ENCODE measurements at regions not wholly inside any gene's neighbourhood (a gene's known extent, or its start where the extent isn't known, plus 50 kb on each side); places are given as distances from the start of the nearest gene placed in this dataset.

DNA sequence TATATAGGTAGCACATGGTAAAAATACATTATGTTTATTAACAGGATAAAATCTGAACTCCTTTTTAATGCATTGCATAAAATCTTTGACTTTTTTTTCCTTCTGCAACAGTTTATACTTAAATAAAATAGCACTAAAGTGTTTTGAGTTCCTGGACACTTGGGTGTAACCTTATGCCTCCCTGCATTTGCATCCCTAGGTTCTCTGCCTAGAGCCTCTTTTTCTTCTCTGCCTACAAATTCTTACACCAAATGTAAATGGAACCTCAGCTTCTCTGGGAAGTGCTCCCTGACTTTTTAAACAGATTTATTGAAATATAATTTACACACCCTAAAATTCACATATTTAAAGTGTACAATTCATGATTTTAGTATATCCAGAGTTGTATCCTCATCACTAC, 1017.6 kb downstream of the CNTNAP5 start:
- H3K27me3 ChIP-seq (replicated peaks; ENCODE audit: control insufficient read depth, insufficient read depth, low read length) = no peaks in the 10 kb centered on the region
- no peaks in the 10 kb centered on the region for H3K4me1 ChIP-seq (ENCODE audit: control insufficient read depth, insufficient read depth, low read length)
- H3K36me3 ChIP-seq (ENCODE audit: control insufficient read depth, insufficient read depth, low read length, severe bottlenecking) = no peaks in the 10 kb centered on the region
- DNase-seq (ENCODE audit: low read depth) = no peak
- no peak overlapping the region for H3K9ac ChIP-seq (ENCODE audit: low read length)
- H3K4me3 ChIP-seq (ENCODE audit: low read length) = no peak overlapping the region
- no peaks in the 10 kb centered on the region for H3K9me3 ChIP-seq (ENCODE audit: control insufficient read depth, low read length)

- no peaks in the 10 kb centered on the region for H3K4me1 ChIP-seq (ENCODE audit: control insufficient read depth, insufficient read depth, low read length)
- DNase-seq (ENCODE audit: low read depth) = no peak
- H3K36me3 ChIP-seq (ENCODE audit: control insufficient read depth, insufficient read depth, low read length, severe bottlenecking) = no peaks in the 10 kb centered on the region
- H3K4me3 ChIP-seq (ENCODE audit: low read length) = no peak overlapping the region
- H3K9ac ChIP-seq (ENCODE audit: low read length) = no peak overlapping the region
- H3K9me3 ChIP-seq (ENCODE audit: control insufficient read depth, low read length) = peaks cover 24% of the 10 kb centered on the region
- no peaks in the 10 kb centered on the region for H3K27me3 ChIP-seq (replicated peaks; ENCODE audit: control insufficient read depth, insufficient read depth, low read length)
Measured at GRCh38 chr2:125070726-125071505, 1045.8 kb downstream of the CNTNAP5 start.

DNA sequence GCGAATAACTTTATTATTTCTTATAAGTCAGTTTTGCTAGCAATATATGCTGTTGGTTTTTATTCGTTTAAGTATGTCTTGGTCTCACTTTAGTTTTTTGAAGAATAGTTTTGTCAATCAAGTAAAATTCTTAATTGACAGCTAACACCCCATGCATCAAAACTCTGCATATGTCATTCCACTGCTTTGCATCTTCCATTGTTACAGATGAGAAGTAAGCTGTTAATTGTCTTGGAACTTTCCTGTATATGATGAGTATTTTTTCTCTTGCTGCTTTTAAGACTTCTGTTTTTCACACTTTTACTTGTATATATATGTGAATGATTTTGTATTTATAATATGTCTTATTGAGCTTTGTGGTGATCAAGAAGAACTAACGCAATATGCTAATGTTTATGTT, 1048.4 kb downstream of the CNTNAP5 start:
- H3K9me3 ChIP-seq (ENCODE audit: control insufficient read depth, low read length) = peaks cover 24% of the 10 kb centered on the region
- no peak overlapping the region for H3K4me3 ChIP-seq (ENCODE audit: low read length)
- H3K27me3 ChIP-seq (replicated peaks; ENCODE audit: control insufficient read depth, insufficient read depth, low read length) = no peaks in the 10 kb centered on the region
- H3K9ac ChIP-seq (ENCODE audit: low read length) = no peak overlapping the region
- DNase-seq (ENCODE audit: low read depth) = no peak
- no peaks in the 10 kb centered on the region for H3K4me1 ChIP-seq (ENCODE audit: control insufficient read depth, insufficient read depth, low read length)
- H3K36me3 ChIP-seq (ENCODE audit: control insufficient read depth, insufficient read depth, low read length, severe bottlenecking) = no peaks in the 10 kb centered on the region

GRCh38 chr2:125085904-125086303, 1060.8 kb downstream of the CNTNAP5 start:
- Histone ChIP-seq H3K9ac (ENCODE audit: low read length) (no peak overlapping the region), H3K27me3 (replicated peaks; ENCODE audit: control insufficient read depth, insufficient read depth, low read length) (no peaks in the 10 kb centered on the region), H3K9me3 (ENCODE audit: control insufficient read depth, low read length) (no peaks in the 10 kb centered on the region), H3K4me1 (ENCODE audit: control insufficient read depth, insufficient read depth, low read length) (no peaks in the 10 kb centered on the region), H3K4me3 (ENCODE audit: low read length) (no peak overlapping the region), H3K36me3 (ENCODE audit: control insufficient read depth, insufficient read depth, low read length, severe bottlenecking) (no peaks in the 10 kb centered on the region)
- no peak for DNase-seq (ENCODE audit: low read depth)

- H3K9me3 ChIP-seq (ENCODE audit: control insufficient read depth, low read length) = no peaks in the 10 kb centered on the region
- H3K9ac ChIP-seq (ENCODE audit: low read length) = no peak overlapping the region
- DNase-seq (ENCODE audit: low read depth) = no peak
- H3K4me1 ChIP-seq (ENCODE audit: control insufficient read depth, insufficient read depth, low read length) = no peaks in the 10 kb centered on the region
- no peaks in the 10 kb centered on the region for H3K27me3 ChIP-seq (replicated peaks; ENCODE audit: control insufficient read depth, insufficient read depth, low read length)
- no peaks in the 10 kb centered on the region for H3K36me3 ChIP-seq (ENCODE audit: control insufficient read depth, insufficient read depth, low read length, severe bottlenecking)
- no peak overlapping the region for H3K4me3 ChIP-seq (ENCODE audit: low read length)
Measured at GRCh38 chr2:125086313-125087184, 1061.5 kb downstream of the CNTNAP5 start.

DNA sequence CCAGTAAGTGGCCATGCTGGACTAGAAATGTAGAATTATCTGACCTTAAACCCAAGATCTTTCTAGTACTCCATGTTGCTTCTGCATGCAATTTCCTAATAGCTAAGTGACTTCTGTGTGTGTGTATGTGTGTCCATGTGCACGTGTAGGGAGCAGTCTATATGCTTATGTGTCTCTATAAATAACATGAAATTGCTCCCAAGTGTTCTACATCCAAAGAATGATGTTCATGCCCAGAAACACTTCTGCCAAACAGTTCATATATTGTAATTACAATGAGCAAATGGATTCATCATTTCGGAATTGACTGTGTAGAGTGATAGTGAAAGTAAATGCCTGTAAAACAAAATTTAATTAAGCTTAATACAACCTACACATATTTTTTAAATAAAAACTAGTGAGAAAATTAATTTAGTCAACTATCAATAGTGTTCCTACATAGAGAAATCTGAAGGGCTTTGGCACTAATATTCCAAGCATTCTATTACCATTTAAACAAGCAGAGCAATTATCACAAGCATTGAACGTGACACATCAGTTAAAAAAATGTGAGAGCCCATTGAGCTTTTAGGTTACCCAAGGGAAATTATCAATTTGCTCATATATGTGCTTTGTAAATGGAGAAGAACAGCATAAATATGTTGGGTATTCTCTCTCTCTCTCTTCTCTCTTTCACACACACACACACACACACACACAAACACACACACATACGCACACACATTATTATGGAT, 1067.4 kb downstream of the CNTNAP5 start:
- no peaks in the 10 kb centered on the region for H3K9me3 ChIP-seq (ENCODE audit: control insufficient read depth, low read length)
- no peak for DNase-seq (ENCODE audit: low read depth)
- H3K4me3 ChIP-seq (ENCODE audit: low read length) = no peak overlapping the region
- no peaks in the 10 kb centered on the region for H3K27me3 ChIP-seq (replicated peaks; ENCODE audit: control insufficient read depth, insufficient read depth, low read length)
- no peaks in the 10 kb centered on the region for H3K36me3 ChIP-seq (ENCODE audit: control insufficient read depth, insufficient read depth, low read length, severe bottlenecking)
- H3K4me1 ChIP-seq (ENCODE audit: control insufficient read depth, insufficient read depth, low read length) = no peaks in the 10 kb centered on the region
- H3K9ac ChIP-seq (ENCODE audit: low read length) = no peak overlapping the region

- H3K27me3 ChIP-seq (replicated peaks; ENCODE audit: control insufficient read depth, insufficient read depth, low read length) = no peaks in the 10 kb centered on the region
- H3K36me3 ChIP-seq (ENCODE audit: control insufficient read depth, insufficient read depth, low read length, severe bottlenecking) = no peaks in the 10 kb centered on the region
- H3K9me3 ChIP-seq (ENCODE audit: control insufficient read depth, low read length) = peaks cover 2% of the 10 kb centered on the region
- H3K9ac ChIP-seq (ENCODE audit: low read length) = no peak overlapping the region
- no peak for DNase-seq (ENCODE audit: low read depth)
- H3K4me1 ChIP-seq (ENCODE audit: control insufficient read depth, insufficient read depth, low read length) = no peaks in the 10 kb centered on the region
- no peak overlapping the region for H3K4me3 ChIP-seq (ENCODE audit: low read length)
Measured at GRCh38 chr2:125095826-125096225, 1070.7 kb downstream of the CNTNAP5 start.

- no peaks in the 10 kb centered on the region for H3K36me3 ChIP-seq (ENCODE audit: control insufficient read depth, insufficient read depth, low read length, severe bottlenecking)
- no peak for DNase-seq (ENCODE audit: low read depth)
- H3K27me3 ChIP-seq (replicated peaks; ENCODE audit: control insufficient read depth, insufficient read depth, low read length) = no peaks in the 10 kb centered on the region
- no peak overlapping the region for H3K4me3 ChIP-seq (ENCODE audit: low read length)
- H3K4me1 ChIP-seq (ENCODE audit: control insufficient read depth, insufficient read depth, low read length) = no peaks in the 10 kb centered on the region
- H3K9ac ChIP-seq (ENCODE audit: low read length) = no peak overlapping the region
- no peaks in the 10 kb centered on the region for H3K9me3 ChIP-seq (ENCODE audit: control insufficient read depth, low read length)
Measured at GRCh38 chr2:125106710-125107109, 1081.6 kb downstream of the CNTNAP5 start.

DNA sequence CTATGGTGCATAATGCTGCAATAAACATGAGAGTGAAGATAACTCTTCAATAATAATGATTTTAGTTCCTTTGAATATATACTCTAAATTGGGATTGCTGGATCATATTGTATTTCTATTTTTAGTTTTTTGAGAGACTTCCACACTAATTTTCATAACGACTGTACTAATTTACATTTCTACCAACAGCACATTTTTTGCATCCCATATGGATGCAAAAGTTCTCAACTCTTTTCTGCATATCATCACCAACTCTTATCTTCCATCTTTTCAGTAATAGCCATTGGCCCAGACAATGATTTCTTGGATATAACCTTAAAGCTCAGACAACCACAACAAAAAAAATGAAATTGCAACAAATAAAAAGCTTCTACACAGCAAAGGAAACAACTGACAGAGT, 1082.4 kb downstream of the CNTNAP5 start:
- no peaks in the 10 kb centered on the region for H3K9me3 ChIP-seq (ENCODE audit: control insufficient read depth, low read length)
- no peak overlapping the region for H3K4me3 ChIP-seq (ENCODE audit: low read length)
- no peak for DNase-seq (ENCODE audit: low read depth)
- H3K4me1 ChIP-seq (ENCODE audit: control insufficient read depth, insufficient read depth, low read length) = no peaks in the 10 kb centered on the region
- no peaks in the 10 kb centered on the region for H3K27me3 ChIP-seq (replicated peaks; ENCODE audit: control insufficient read depth, insufficient read depth, low read length)
- H3K36me3 ChIP-seq (ENCODE audit: control insufficient read depth, insufficient read depth, low read length, severe bottlenecking) = no peaks in the 10 kb centered on the region
- no peak overlapping the region for H3K9ac ChIP-seq (ENCODE audit: low read length)

DNA sequence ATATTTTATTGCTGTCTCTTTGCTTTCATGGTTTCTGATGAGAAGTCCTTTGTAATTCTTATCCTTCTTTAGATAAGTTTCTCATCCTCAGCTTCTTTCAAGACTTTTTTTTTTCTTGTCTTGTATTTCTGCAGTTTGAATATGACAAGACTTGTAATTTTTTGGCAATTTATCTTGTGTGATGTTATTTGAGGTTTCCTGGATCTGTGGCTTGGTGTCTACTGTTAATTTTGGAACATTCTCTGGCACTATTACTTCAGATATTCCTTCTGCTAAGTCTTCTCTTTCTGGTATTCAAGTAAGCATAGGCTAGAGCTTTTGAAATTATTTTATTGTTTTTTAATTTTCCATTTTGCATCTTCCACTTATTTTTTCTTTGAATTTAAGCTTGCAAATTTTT, 1083.2 kb downstream of the CNTNAP5 start:
- Histone ChIP-seq H3K4me1 (ENCODE audit: control insufficient read depth, insufficient read depth, low read length) (no peaks in the 10 kb centered on the region), H3K36me3 (ENCODE audit: control insufficient read depth, insufficient read depth, low read length, severe bottlenecking) (no peaks in the 10 kb centered on the region), H3K9me3 (ENCODE audit: control insufficient read depth, low read length) (no peaks in the 10 kb centered on the region), H3K9ac (ENCODE audit: low read length) (no peak overlapping the region), H3K27me3 (replicated peaks; ENCODE audit: control insufficient read depth, insufficient read depth, low read length) (no peaks in the 10 kb centered on the region), H3K4me3 (ENCODE audit: low read length) (no peak overlapping the region)
- DNase-seq (ENCODE audit: low read depth) = no peak

GRCh38 chr2:125125902-125126301, 1100.8 kb downstream of the CNTNAP5 start:
- no peak for DNase-seq (ENCODE audit: low read depth)
- Histone ChIP-seq H3K36me3 (ENCODE audit: control insufficient read depth, insufficient read depth, low read length, severe bottlenecking) (no peaks in the 10 kb centered on the region), H3K27me3 (replicated peaks; ENCODE audit: control insufficient read depth, insufficient read depth, low read length) (no peaks in the 10 kb centered on the region), H3K9ac (ENCODE audit: low read length) (no peak overlapping the region), H3K4me1 (ENCODE audit: control insufficient read depth, insufficient read depth, low read length) (no peaks in the 10 kb centered on the region), H3K9me3 (ENCODE audit: control insufficient read depth, low read length) (peaks cover 5% of the 10 kb centered on the region), H3K4me3 (ENCODE audit: low read length) (no peak overlapping the region)

All from adipocyte (in vitro differentiated cells).